ENCODE measurements at regions not wholly inside any gene's neighbourhood (a gene's known extent, or its start where the extent isn't known, plus 50 kb on each side); places are given as distances from the start of the nearest gene placed in this dataset.
A peak's percentile ranks its signal among the peaks of the same experiment; 100 is the strongest.

GRCh38 chr14:38021861-38022260 lies 185.8 kb upstream of the SSTR1 start:
- TF ChIP-seq CTCF (IDR thresholded peaks at IDR 0.05): no peak
- no peak overlapping the region for H3K4me3 Mint-ChIP-seq
- H3K27ac Mint-ChIP-seq: no peak overlapping the region
- peaks cover 10% of the 10 kb centered on the region; the same call in 1 of the 2 replicates for H3K36me3 Mint-ChIP-seq (ENCODE audit: low read depth)
- DNase-seq: no peak
- peaks cover 8% of the 10 kb centered on the region for H3K9me3 Mint-ChIP-seq
- peaks cover 11% of the 10 kb centered on the region for H3K4me1 Mint-ChIP-seq (ENCODE audit: low read depth)
- no peaks in the 10 kb centered on the region for H3K27me3 Mint-ChIP-seq (ENCODE audit: insufficient read depth)

- Mint-ChIP-seq H3K4me1 (ENCODE audit: low read depth) (peaks cover 11% of the 10 kb centered on the region), H3K36me3 (ENCODE audit: low read depth) (peaks cover 10% of the 10 kb centered on the region; the same call in 1 of the 2 replicates), H3K4me3 (no peak overlapping the region), H3K27ac (no peak overlapping the region), H3K9me3 (peaks cover 8% of the 10 kb centered on the region), H3K27me3 (ENCODE audit: insufficient read depth) (no peaks in the 10 kb centered on the region)
- no peak for DNase-seq
- TF ChIP-seq CTCF (IDR thresholded peaks at IDR 0.05): no peak
Observed at GRCh38 chr14:38022775-38023174, 184.9 kb upstream of the SSTR1 start.

GRCh38 chr14:38038171-38038570 lies 169.5 kb upstream of the SSTR1 start:
- no peak for DNase-seq
- Mint-ChIP-seq H3K36me3 (ENCODE audit: low read depth) (no peaks in the 10 kb centered on the region), H3K4me1 (ENCODE audit: low read depth) (peaks cover 45% of the 10 kb centered on the region), H3K27me3 (ENCODE audit: insufficient read depth) (no peaks in the 10 kb centered on the region; the same call in 1 of the 2 replicates), H3K27ac (no peak overlapping the region), H3K9me3 (no peaks in the 10 kb centered on the region), H3K4me3 (no peak overlapping the region)
- no peak for TF ChIP-seq CTCF (IDR thresholded peaks at IDR 0.05)

- DNase-seq: no peak
- Mint-ChIP-seq H3K4me1 (ENCODE audit: low read depth) (peaks cover 48% of the 10 kb centered on the region), H3K27me3 (ENCODE audit: insufficient read depth) (no peaks in the 10 kb centered on the region; the same call in 1 of the 2 replicates), H3K4me3 (no peak overlapping the region), H3K36me3 (ENCODE audit: low read depth) (no peaks in the 10 kb centered on the region), H3K9me3 (no peaks in the 10 kb centered on the region), H3K27ac (no peak overlapping the region)
- no peak for TF ChIP-seq CTCF (IDR thresholded peaks at IDR 0.05)
Observed at GRCh38 chr14:38038986-38039385, 168.7 kb upstream of the SSTR1 start.

- Mint-ChIP-seq H3K9me3 (no peaks in the 10 kb centered on the region), H3K4me3 (no peak overlapping the region), H3K27me3 (ENCODE audit: insufficient read depth) (no peaks in the 10 kb centered on the region; the same call in 1 of the 2 replicates), H3K36me3 (ENCODE audit: low read depth) (no peaks in the 10 kb centered on the region), H3K4me1 (ENCODE audit: low read depth) (peaks cover 43% of the 10 kb centered on the region), H3K27ac (no peak overlapping the region)
- DNase-seq: peak; percentile 29
- TF ChIP-seq CTCF (IDR thresholded peaks at IDR 0.05): no peak
Observed at GRCh38 chr14:38039496-38039895, 168.2 kb upstream of the SSTR1 start.

GRCh38 chr14:38040411-38040810 lies 167.3 kb upstream of the SSTR1 start:
- TF ChIP-seq CTCF (IDR thresholded peaks at IDR 0.05): no peak
- H3K36me3 Mint-ChIP-seq (ENCODE audit: low read depth): no peaks in the 10 kb centered on the region
- no peak overlapping the region for H3K4me3 Mint-ChIP-seq
- peaks cover 43% of the 10 kb centered on the region for H3K4me1 Mint-ChIP-seq (ENCODE audit: low read depth)
- DNase-seq: no peak
- no peaks in the 10 kb centered on the region; the same call in 1 of the 2 replicates for H3K27me3 Mint-ChIP-seq (ENCODE audit: insufficient read depth)
- H3K27ac Mint-ChIP-seq: 0 out of 2 replicates have a peak overlapping the region, but pooled peaks have one; percentile 6
- H3K9me3 Mint-ChIP-seq: no peaks in the 10 kb centered on the region
